ENCODE measurements at regions not wholly inside any gene's neighbourhood (a gene's known extent, or its start where the extent isn't known, plus 50 kb on each side); places are given as distances from the start of the nearest gene placed in this dataset.

GRCh38 chr19:30667746-30668145 is 295.6 kb downstream of the ZNF536 start:
- DNase-seq (ENCODE audit: low read depth, low spot score), result no peak

- no peak for DNase-seq (ENCODE audit: low read depth, low spot score)
These were observed 295.0 kb downstream of the ZNF536 start for GRCh38 chr19:30667227-30667626.

GRCh38 chr19:30666301-30666803 is 294.2 kb downstream of the ZNF536 start:
- DNase-seq (ENCODE audit: low read depth, low spot score), result no peak

- DNase-seq (ENCODE audit: low read depth, low spot score), result no peak
These were observed 293.3 kb downstream of the ZNF536 start for GRCh38 chr19:30665449-30665848.

DNA sequence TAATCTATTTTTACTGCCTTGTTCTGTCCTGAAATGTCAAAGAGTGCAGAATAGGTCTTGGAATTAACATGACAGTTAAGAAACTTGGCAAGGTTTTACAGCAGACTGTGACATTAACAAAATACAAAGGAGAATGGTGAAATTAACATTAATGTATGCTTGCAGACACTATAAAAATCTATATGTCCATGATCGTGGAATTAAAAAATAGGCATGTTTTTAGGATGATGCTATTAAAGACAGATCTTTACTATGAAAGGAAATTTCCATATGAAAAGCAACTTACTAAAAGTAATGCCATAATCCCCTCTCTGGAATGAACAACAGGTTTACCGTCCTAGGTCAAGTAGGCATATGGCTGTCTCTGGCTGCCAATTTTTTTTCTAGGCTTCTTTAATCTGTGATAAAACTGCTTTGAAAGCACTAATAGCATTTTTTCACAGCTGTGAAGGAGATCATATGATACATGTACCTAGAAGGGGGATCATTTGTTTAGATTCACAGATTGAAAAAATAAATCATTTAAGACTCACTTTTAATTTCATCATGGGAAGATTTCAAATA is 291.5 kb downstream of the ZNF536 start:
- no peak for DNase-seq (ENCODE audit: low read depth, low spot score)

- no peak for DNase-seq (ENCODE audit: low read depth, low spot score)
These were observed 290.2 kb downstream of the ZNF536 start for GRCh38 chr19:30662211-30662861.

DNA sequence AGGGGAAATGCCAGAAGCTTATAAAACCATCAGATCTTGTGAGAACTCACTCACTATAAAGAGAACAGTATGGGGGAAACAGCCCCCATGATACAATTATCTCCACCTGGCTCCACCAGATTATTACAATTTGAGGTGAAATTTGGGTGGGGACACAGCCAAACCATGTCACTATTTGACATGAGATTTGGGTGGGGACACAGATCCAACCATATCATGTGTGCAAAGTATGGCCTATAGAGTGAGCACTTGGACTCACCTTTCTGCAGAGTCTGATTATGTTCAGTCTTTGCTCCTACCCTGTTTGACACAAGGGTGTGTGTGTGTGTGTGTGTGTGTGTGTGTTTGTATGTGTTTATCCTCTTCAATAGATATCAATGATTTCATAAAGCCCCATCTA is 287.5 kb downstream of the ZNF536 start:
- no peak for DNase-seq (ENCODE audit: low read depth, low spot score)

GRCh38 chr19:30656520-30657100 is 284.4 kb downstream of the ZNF536 start:
- no peak for DNase-seq (ENCODE audit: low read depth, low spot score)

DNA sequence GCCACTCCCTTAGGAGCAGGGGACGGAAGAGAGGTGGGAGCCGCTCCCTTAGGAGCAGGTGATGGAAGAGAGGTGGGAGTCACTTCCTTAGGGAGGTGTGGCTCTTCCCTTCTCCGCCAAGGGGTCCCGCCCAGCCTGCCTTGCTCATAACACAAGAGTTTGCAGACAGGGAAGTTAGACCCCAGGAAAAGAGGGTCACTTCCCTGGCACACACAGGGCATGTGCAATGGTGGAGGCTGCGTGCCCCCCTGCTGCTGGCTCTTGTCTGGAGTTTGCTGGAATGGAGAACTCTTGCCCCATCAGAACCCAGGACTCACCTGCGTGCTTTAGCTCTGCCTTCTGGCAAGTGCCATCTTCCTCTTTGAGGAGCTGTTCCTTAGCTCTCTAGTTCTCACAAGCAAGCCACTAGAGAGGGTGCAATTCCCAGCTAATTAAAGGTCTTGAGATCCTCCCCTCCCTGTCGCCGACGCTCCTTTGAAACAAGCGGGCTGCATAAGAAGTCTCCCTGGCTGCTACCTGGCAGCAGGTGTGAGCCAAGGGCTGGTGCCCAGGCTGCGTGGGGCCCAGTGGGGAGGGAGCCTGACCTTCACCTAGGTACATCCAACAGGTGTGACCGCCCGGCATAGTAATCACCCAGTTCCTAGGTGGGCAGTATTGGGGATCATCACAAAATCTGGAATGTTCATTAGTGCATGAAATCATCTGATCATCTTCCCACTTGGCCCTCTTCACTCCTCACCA is 281.6 kb downstream of the ZNF536 start:
- no peak for DNase-seq (ENCODE audit: low read depth, low spot score)

DNA sequence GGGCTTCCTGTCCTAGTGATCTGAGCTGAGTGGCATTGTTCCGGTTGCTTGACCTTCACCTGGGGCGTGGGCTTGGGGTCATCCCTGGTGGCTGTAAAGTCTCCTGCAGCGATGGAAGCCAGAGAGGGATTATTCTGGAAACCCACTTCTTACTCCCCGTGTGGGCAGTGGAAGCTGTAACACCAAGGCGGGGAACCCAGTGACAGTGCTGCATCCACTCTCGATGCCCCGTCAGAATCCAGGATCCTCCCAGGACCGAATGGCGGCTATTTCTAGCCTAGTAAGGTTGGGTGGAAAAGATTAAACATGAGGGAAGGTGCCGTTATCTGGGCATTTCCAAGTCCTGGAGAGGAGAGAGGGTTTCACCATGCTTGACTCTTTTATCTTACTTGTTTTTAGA is 280.6 kb downstream of the ZNF536 start:
- no peak for DNase-seq (ENCODE audit: low read depth, low spot score)

GRCh38 chr19:30651691-30652090 is 279.5 kb downstream of the ZNF536 start:
- no peak for DNase-seq (ENCODE audit: low read depth, low spot score)

GRCh38 chr19:30651066-30651465 is 278.9 kb downstream of the ZNF536 start:
- DNase-seq (ENCODE audit: low read depth, low spot score), result no peak

DNA sequence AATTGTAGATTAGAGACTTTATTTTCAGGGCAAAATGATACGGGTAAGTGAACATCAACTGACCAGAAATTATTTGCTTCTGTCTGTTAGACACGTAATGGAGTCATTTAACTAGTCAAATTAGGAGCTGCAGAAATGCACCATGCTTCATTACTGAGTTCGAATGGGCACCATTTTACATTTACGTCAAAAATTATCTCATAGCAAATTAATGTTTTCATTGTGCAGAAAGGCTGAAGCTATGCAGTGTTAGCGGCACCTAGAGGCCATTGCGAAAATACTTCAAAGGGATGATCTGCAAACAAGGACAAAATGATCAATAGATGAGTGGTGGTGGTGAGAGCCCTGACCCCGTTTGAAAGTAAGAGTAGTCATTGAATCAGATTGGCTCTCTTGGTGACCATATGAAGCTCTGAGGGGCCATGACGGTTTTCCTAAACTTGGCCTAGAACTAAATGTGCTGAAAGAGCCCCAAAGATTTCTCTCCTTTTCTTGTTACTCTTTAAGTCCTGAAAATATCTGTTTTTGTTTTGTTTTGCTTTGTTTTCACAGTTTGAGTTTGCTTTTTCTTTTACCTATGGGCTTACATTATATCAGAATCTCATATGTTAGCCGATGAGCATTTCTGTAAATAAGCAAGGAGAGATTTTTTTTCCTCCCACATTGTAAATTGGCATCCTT is 277.9 kb downstream of the ZNF536 start:
- no peak for DNase-seq (ENCODE audit: low read depth, low spot score)

DNA sequence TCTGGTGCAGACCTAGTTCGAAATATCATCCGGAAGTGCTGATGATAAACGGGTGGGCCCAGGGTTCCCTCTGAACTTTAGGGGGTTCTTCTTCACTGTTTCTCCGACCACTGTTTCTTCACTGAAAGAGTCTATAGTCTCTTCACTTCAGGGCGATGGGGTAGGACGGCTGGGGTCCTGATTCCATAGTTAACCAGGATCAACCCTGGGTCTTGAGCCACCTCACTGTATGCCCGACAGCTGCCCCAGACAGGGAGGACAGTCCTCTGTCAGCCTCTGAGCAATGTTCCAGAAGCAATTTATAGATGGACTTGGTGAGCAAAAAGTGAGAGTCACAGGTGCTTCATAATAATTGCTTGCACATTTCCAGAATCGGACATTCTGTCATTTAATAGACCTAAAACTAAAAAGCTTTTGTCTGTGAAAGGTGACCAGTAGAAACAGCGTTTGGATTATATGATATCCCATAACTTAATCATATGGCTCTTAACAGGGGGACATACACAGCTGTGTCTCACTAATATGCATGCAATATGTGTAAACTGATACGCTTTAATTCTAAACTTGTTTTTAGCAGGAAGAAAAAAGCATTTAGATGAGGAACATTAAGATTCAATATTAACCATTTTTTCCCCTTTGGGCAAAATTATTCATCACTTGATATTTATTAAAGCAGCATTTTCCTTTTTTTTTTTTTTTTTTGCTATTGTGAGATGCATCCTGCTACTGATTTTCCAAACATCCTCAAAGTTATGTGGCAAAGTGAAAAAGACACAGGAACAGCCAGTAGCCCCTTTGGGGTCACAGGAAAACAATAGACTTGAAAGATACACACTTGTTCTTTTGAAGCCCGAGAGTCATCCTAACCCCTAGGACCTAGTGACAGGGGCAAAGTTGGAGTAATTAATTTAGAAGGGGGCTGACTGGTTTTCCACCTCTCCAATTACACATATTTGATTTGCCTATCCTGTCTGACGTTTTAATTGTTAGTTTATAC is 277.0 kb downstream of the ZNF536 start:
- DNase-seq (ENCODE audit: low read depth, low spot score), result no peak

- DNase-seq (ENCODE audit: low read depth, low spot score), result no peak
These were observed 275.9 kb downstream of the ZNF536 start for GRCh38 chr19:30647891-30648720.

- no peak for DNase-seq (ENCODE audit: low read depth, low spot score)
These were observed 274.6 kb downstream of the ZNF536 start for GRCh38 chr19:30646806-30647205.

GRCh38 chr19:30645946-30646577 is 273.9 kb downstream of the ZNF536 start:
- DNase-seq (ENCODE audit: low read depth, low spot score), result no peak

DNA sequence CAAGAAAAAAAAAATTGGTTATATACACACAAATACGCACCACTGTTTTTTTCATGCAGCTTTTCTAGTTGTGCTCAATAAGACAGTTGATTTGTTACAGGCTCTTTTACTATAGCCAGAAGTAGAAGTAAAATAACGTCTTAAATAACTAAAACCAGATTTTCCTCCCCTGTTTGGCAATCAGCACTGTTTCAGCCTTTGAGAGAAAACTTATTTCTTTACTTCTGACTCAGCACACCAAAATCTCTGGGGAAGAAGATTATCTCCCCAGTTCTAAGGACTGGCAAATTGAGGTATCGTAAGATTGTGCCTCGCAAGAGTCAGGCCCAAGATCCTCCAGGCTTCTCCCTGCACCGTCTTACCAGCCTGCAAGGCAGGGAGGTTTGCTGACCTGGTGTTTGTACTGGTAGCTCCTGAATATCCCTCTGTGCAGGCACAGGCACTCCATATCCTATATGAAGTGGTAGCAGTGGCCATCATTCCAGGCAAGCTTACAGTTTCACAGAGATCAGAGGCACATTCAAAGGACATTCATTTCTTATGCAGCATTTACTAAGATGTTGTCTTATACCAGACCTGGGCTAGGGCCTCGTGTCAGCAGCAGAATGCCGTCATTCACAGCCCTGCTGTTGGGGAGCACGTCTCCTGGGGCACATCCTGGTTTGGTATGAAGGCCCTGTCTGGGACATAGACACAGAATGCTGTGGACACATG is 268.2 kb downstream of the ZNF536 start:
- no peak for DNase-seq (ENCODE audit: low read depth, low spot score)

DNA sequence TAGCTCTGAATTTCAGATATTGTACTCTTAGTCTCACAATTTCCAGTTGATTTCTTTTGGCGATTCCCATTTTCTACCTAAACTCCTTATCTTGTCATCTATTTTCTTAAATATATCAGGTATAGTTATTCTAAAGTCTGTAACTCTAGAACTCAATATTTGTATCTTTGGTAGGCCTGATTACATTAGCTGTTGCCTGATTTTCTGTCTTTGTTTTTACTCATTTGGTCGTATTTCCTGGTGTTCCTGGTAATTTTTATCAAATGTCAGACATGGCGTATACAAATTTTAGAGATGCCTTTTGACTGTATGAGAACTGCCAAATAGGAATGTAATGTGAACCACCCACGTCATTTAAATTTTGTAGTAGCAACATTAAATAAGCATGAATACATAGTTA is 266.7 kb downstream of the ZNF536 start:
- no peak for DNase-seq (ENCODE audit: low read depth, low spot score)

All from activated naive CD8-positive, alpha-beta T cell treated with anti-CD3 and anti-CD28 coated beads, Interleukin-2, amount 50 U/mL, for 16 hours (primary cell).